Neural progenitor cell (in vitro differentiated cells): ENCODE measurements at regions not wholly inside any gene's neighbourhood (a gene's known extent, or its start where the extent isn't known, plus 50 kb on each side); places are given as distances from the start of the nearest gene placed in this dataset.

Experiments used
- DNase-seq: peaks from one replicate; pipeline ENCODE4 v3.0.0-alpha.2; 2016; ENCODE audit warnings: low spot score
- H2AFZ ChIP-seq: fragments of 200-600 bp; sonication (generic); replicated peaks from 2 replicates; pipeline ENCODE4 v1.6.1; 2016; ENCODE audit warnings: antibody characterized with exemption
- H3F3A ChIP-seq: fragments of 200-600 bp; sonication (generic); 2 replicates; pipeline ENCODE4 v1.6.1; 2016; ENCODE audit warnings: antibody characterized with exemption, low read depth
- H3K27ac ChIP-seq: fragments of 200-600 bp; sonication (generic); 2 replicates; pipeline ENCODE4 v1.5.1; 2016; ENCODE audit warnings: mild to moderate bottlenecking
- H3K27me3 ChIP-seq: fragments of 200-600 bp; sonication (generic); 2 replicates; pipeline ENCODE4 v1.6.1; 2016; ENCODE audit warnings: mild to moderate bottlenecking, moderate library complexity
- H3K36me3 ChIP-seq: fragments of 200-600 bp; sonication (generic); 2 replicates; pipeline ENCODE4 v1.5.1; 2016
- H3K4me1 ChIP-seq: fragments of 200-600 bp; sonication (generic); 2 replicates; pipeline ENCODE4 v1.6.1; 2016; ENCODE audit warnings: mixed run types
- H3K4me2 ChIP-seq: fragments of 200-600 bp; sonication (generic); 2 replicates; pipeline ENCODE4 v1.6.1; 2016
- H3K4me3 ChIP-seq: fragments of 200-600 bp; sonication (generic); 2 replicates; pipeline ENCODE4 v1.5.1; 2016
- H3K79me2 ChIP-seq: fragments of 200-600 bp; sonication (generic); 2 replicates; pipeline ENCODE4 v1.6.1; 2016; ENCODE audit warnings: low read depth
- H3K9ac ChIP-seq: fragments of 200-600 bp; sonication (generic); 2 replicates; pipeline ENCODE4 v1.6.1; 2016
- H3K9me3 ChIP-seq: fragments of 200-600 bp; sonication (generic); 2 replicates; pipeline ENCODE4 v1.5.1; 2016; ENCODE audit warnings: low read depth
- H4K20me1 ChIP-seq: fragments of 200-600 bp; sonication (generic); 2 replicates; pipeline ENCODE4 v1.6.1; 2016; ENCODE audit warnings: low read depth
- H3K27ac Mint-ChIP-seq: 3 replicates; pipeline ENCODE4 v1.8.0; 2021; ENCODE audit warnings: mixed read lengths
- H3K27me3 Mint-ChIP-seq: 2 replicates; pipeline ENCODE4 v1.8.0; 2022; ENCODE audit warnings: low read depth, mild to moderate bottlenecking, inconsistent platforms, moderate library complexity, mixed read lengths; ENCODE audit not compliant: insufficient read depth
- H3K36me3 Mint-ChIP-seq: 3 replicates; pipeline ENCODE4 v1.8.0; 2021; ENCODE audit warnings: mixed read lengths
- H3K4me1 Mint-ChIP-seq: 3 replicates; pipeline ENCODE4 v1.8.0; 2021; ENCODE audit warnings: mixed read lengths
- H3K4me3 Mint-ChIP-seq: 3 replicates; pipeline ENCODE4 v1.8.0; 2021; ENCODE audit warnings: mild to moderate bottlenecking, moderate library complexity, mixed read lengths
- H3K9me3 Mint-ChIP-seq: 3 replicates; pipeline ENCODE4 v1.8.0; 2020; ENCODE audit warnings: mixed read lengths
- EZH2 ChIP-seq: fragments of 200-600 bp; sonication (generic); IDR thresholded peaks from 2 replicates; pipeline ENCODE4 v1.6.1; 2017; ENCODE audit warnings: antibody characterized with exemption, mild to moderate bottlenecking, moderate library complexity
- EZH2phosphoT487 ChIP-seq: fragments of 200-600 bp; sonication (generic); IDR thresholded peaks from 2 replicates; pipeline ENCODE4 v1.6.1; 2017; ENCODE audit warnings: antibody characterized with exemption
- TF ChIP-seq, protein P1 (sequence below): fragments of 200-600 bp; sonication (generic); IDR thresholded peaks from 2 replicates; pipeline ENCODE4 v1.5.1; 2017; ENCODE audit warnings: antibody characterized with exemption, mild to moderate bottlenecking

DNA sequence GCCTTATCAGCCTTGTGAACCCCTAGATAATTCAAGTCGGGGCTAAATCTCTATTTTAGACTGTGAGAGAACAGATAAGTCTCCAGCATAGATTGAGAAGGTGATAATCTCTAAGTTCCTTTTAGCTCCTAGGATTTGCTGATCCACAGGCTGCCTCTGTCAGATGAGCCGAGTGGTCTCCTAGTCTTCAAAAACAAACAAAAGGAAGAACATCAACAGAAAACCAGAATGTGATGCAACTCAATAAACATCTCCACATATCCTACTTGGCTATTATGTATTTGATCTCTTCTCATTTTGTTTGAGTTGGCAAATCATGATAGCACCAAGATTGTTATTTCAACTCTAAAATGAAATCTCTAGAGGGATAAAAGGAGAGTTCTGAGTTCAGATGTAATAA lies 88.4 kb upstream of the SLC7A11 start:
- no peak overlapping the region for H3K27ac Mint-ChIP-seq
- H2AFZ ChIP-seq, result no peak overlapping the region
- H3K36me3 Mint-ChIP-seq, result peaks cover 2% of the 10 kb centered on the region
- H3K36me3 ChIP-seq, result no peaks in the 10 kb centered on the region
- no peaks in the 10 kb centered on the region for H3K9me3 ChIP-seq
- no peaks in the 10 kb centered on the region for H3K79me2 ChIP-seq
- H3K27me3 Mint-ChIP-seq, result no peaks in the 10 kb centered on the region
- TF ChIP-seq, protein P1, sequence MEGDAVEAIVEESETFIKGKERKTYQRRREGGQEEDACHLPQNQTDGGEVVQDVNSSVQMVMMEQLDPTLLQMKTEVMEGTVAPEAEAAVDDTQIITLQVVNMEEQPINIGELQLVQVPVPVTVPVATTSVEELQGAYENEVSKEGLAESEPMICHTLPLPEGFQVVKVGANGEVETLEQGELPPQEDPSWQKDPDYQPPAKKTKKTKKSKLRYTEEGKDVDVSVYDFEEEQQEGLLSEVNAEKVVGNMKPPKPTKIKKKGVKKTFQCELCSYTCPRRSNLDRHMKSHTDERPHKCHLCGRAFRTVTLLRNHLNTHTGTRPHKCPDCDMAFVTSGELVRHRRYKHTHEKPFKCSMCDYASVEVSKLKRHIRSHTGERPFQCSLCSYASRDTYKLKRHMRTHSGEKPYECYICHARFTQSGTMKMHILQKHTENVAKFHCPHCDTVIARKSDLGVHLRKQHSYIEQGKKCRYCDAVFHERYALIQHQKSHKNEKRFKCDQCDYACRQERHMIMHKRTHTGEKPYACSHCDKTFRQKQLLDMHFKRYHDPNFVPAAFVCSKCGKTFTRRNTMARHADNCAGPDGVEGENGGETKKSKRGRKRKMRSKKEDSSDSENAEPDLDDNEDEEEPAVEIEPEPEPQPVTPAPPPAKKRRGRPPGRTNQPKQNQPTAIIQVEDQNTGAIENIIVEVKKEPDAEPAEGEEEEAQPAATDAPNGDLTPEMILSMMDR, result no peak
- TF ChIP-seq EZH2phosphoT487 (no peak), EZH2 (no peak)
- H3F3A ChIP-seq, result no peaks in the 10 kb centered on the region
- H3K4me1 ChIP-seq, result peaks cover 9% of the 10 kb centered on the region
- DNase-seq, result no peak
- H4K20me1 ChIP-seq, result no peaks in the 10 kb centered on the region
- no peak overlapping the region for H3K4me3 Mint-ChIP-seq
- H3K9ac ChIP-seq, result no peak overlapping the region
- H3K9me3 Mint-ChIP-seq, result peaks cover 5% of the 10 kb centered on the region
- no peaks in the 10 kb centered on the region for H3K27me3 ChIP-seq
- H3K4me2 ChIP-seq, result no peak overlapping the region
- H3K4me3 ChIP-seq, result no peak overlapping the region
- H3K4me1 Mint-ChIP-seq, result peaks cover 12% of the 10 kb centered on the region
- H3K27ac ChIP-seq, result no peak overlapping the region

DNA sequence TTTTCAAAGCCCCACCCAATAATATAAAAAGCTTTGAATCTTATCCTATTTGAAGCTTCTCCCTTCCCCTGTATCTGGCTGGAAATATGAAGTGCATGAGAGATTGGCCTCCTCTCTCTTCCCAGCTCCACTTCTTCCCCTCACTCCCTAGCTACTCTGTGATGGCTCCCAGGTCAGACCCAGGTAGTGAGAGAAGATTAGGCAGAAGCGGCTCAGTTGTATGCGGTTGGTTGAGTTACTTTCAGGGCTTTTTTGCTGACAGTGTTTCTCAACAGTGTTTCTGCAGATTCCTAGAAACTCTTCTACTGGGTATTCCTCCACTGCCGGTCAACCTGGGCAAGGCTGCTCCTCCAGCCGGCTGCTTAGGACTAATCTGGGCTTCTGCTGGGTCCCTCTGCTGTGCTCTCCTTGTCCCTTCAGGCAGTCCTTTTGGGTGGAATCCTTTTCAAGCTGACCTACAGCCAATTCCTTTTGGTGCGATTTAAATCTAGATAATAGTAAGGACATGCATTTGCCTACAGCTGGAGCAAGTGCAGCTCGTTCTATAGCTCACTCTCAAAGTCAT lies 87.4 kb upstream of the SLC7A11 start:
- no peak for DNase-seq
- H3K4me1 Mint-ChIP-seq, result peaks cover 11% of the 10 kb centered on the region
- Histone ChIP-seq H3K4me3 (no peak overlapping the region), H3K79me2 (no peaks in the 10 kb centered on the region), H3K4me2 (no peak overlapping the region), H3K9ac (no peak overlapping the region), H3K9me3 (no peaks in the 10 kb centered on the region), H2AFZ (peak overlapping the region; percentile 21), H3F3A (no peaks in the 10 kb centered on the region), H3K36me3 (no peaks in the 10 kb centered on the region), H3K27me3 (no peaks in the 10 kb centered on the region), H3K4me1 (peaks cover 7% of the 10 kb centered on the region), H3K27ac (no peak overlapping the region), H4K20me1 (no peaks in the 10 kb centered on the region)
- H3K9me3 Mint-ChIP-seq, result peaks cover 5% of the 10 kb centered on the region
- no peak overlapping the region for H3K27ac Mint-ChIP-seq
- H3K27me3 Mint-ChIP-seq, result no peaks in the 10 kb centered on the region
- H3K4me3 Mint-ChIP-seq, result no peak overlapping the region
- peaks cover 2% of the 10 kb centered on the region for H3K36me3 Mint-ChIP-seq
- TF ChIP-seq EZH2phosphoT487 (no peak), EZH2 (no peak)
- TF ChIP-seq, protein P1, result no peak

DNA sequence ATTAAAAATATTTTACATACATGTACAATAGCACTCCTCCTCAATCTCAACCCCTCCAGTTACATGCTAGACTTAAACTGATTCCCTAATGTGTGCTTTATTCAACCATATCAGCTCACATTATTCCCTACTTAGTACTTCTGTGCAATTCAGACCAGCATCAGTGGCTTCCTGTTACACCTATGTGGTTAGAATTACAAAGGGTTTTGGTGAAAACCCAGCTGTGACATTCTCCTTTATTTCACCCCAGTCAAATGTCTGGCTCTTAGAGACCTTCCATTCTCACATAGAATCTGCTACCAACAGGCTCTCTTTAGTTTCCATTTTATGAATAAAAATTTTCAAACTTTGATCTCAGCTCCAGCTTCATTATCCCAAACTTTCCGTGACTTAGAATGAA lies 85.2 kb upstream of the SLC7A11 start:
- no peaks in the 10 kb centered on the region for H3K79me2 ChIP-seq
- no peak for DNase-seq
- peaks cover 2% of the 10 kb centered on the region for H3K9me3 Mint-ChIP-seq
- H4K20me1 ChIP-seq, result no peaks in the 10 kb centered on the region
- peaks cover 11% of the 10 kb centered on the region for H3K4me1 Mint-ChIP-seq
- no peak overlapping the region for H3K27ac ChIP-seq
- no peaks in the 10 kb centered on the region for H3K36me3 ChIP-seq
- peaks cover 6% of the 10 kb centered on the region for H3F3A ChIP-seq
- no peaks in the 10 kb centered on the region for H3K27me3 ChIP-seq
- H3K4me2 ChIP-seq, result no peak overlapping the region
- no peak overlapping the region for H3K4me3 Mint-ChIP-seq
- peaks cover 26% of the 10 kb centered on the region for H3K4me1 ChIP-seq
- no peak overlapping the region for H3K27ac Mint-ChIP-seq
- H2AFZ ChIP-seq, result no peak overlapping the region
- H3K27me3 Mint-ChIP-seq, result no peaks in the 10 kb centered on the region
- H3K4me3 ChIP-seq, result no peak overlapping the region
- H3K9ac ChIP-seq, result no peak overlapping the region
- H3K36me3 Mint-ChIP-seq, result peaks cover 2% of the 10 kb centered on the region
- no peaks in the 10 kb centered on the region for H3K9me3 ChIP-seq
- TF ChIP-seq, protein P1, result no peak
- TF ChIP-seq EZH2, result no peak
- no peak for TF ChIP-seq EZH2phosphoT487
